ENCODE measurements at regions not wholly inside any gene's neighbourhood (a gene's known extent, or its start where the extent isn't known, plus 50 kb on each side); places are given as distances from the start of the nearest gene placed in this dataset.
"Not testable (repeated sequence)": the region's sequence is repeated elsewhere in the genome, so short reads cannot be mapped to it uniquely, and the experiment has no call there.

DNA sequence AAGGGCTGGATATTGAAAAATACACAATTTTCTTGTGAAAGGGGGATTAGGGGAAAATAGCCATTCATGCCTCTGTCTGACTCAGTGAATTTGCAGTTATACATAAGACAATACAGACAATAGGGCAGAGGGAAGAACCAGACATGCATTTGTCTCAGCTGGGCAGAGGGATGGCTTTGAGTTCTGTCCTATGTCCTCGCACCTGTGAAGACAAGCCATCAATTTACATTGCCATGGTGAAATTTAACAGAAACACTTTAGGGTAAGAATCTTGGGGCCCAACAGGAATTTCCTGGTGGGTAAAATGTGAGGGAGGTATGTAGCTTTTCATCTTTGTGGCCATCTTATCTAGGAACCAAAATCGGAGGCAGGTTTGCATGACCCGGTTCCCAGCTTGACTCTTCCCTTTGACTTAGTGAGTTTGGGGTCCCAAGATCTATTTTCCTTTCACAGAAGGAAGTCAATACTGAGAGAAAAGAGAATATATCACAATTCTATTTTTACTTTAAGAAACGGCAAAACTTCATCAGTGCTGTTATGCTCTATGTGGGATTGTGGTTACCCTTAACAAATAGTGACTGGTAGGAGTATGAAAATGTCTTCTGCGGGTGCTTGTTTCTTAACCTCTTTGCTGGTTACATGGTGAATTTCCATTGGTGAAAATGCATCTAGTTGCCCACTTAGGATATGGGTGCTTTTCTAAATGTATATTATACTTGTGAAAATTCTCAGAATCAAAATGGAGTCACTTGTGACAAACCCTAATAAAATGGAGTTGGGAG lies 221.8 kb downstream of the SPP2 start:
- no peak for DNase-seq

DNA sequence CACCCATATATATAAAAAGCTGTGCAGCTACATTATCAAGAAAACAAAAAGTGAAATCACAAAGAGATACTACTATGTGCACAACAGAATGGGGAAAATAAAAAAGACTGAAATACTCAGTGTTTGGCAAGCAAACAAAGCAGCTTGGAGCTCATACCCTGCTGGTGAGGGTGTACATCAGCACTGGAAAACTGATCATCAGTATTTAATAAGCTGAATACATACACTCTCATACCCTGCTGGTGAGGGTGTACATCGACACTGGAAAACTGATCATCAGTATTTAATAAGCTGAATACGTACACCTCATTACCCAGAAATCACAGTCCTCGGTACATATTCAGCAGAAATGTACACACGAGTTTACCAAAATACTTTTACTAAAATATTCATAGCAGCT lies 220.8 kb downstream of the SPP2 start:
- no peak for DNase-seq

DNA sequence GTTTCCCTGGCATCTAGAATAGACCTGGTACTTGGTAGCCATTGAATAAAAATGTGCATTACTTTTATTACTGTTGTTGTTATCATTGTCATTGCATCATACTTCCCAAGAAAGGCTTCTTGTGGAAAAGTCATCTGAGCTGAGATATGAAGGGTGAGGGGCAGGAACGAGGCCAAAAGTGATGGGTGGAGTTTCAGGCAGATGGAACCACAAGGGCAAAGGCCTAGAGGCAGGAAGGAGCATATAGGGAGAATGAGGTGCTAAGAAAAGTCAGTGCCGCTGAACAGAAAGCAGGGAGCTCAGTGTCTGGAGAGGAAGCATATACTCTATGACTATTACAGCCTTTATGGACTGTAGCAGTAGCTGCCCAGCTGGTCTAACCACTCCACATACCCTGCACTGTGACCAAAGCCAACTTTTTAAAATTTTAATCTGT lies 219.3 kb downstream of the SPP2 start:
- DNase-seq, result no peak

DNA sequence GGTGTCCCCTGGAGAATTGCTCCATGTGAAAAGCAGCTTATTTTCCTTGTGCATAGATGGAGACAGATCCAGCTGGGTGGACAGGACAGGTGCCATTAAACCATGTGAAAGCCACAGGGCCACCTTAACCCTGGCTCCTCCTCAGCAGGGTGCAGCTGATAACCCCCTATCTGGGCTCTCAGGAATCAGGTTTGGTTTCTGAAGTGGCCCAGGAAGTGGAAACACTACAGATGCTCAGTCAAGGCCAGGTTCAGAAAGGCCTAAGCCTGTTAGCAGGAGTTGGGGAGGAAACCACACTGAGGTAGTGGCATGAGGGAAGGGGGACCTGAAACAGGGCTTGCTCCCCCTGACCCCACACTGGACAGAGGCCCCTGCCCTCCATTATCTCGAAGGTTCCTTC lies 217.0 kb downstream of the SPP2 start:
- no peak for DNase-seq

DNA sequence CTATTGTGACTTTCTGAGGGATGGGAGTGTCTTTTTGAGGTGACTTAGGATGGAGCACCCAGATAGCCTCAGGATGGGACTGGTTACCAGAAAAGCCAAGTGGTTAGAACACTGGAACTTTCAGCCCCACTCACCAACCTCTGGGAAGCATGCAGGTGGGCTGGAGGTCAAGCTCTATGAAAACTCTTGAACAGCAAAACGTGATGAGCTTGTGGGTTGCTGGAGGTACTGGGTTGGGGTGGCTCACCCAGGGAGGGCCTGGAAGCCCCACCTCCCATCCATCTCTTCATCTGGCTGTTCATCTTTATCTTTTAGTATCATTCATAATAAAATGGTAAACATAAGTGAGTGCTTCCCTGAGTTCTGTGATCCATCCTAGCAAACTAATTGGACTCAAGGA lies 216.4 kb downstream of the SPP2 start:
- no peak for DNase-seq

DNA sequence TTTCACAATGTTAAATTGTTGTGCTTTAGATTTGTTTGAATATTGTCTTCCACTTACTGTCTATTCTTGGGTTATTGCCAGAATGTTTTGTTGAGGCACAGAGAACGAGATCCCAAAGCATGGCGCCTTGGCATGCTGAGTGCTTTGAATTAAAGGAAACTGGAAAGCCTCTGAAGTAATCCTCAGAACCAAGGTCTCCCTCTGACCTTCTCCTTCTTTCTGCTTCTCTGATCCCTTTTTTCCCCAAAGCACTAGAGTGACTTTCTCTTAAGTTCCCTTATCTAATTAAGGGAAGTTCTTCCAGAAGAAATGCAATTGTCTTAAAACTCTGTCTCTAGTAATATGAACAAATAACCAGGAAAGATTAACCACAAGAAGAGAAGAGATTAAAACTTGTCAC lies 214.7 kb downstream of the SPP2 start:
- DNase-seq, result no peak

DNA sequence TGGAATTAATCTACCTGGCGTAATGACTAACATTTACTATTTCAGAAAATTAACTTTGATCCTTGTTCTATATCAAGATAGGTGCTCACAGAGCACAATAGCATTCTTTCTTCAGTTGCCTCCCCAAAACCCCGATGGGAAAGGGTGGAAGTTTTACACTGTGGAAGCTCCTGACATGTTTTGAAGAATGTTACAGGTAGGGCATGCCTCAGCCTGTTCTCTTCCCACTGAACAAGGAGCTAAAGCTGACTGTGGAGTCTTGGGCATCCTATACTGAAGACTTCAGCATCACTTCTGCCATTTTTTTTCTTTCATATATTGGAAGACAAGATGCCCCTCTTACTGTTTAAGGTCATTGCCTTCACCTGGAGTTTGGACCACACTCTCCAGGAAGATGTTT lies 211.2 kb downstream of the SPP2 start:
- no peak for DNase-seq

DNA sequence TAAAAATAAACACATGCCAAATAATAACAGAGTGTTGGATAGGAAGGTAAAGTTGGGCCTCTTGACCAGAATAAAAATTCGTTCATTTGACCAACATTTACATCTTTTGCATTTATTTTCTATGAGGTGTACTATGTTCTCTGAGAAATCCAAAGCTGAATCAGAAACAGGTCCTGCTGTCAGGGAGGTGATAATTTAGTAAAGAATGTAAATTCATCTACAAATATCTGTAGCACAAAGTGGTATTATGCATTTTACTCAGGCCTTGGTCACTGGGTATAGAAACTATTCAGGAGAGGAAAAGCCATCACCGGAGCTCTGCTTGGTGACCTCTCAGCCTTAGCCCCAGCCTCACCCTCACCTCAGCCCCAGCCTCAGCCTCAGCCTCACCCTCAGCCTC lies 208.9 kb downstream of the SPP2 start:
- no peak for DNase-seq

DNA sequence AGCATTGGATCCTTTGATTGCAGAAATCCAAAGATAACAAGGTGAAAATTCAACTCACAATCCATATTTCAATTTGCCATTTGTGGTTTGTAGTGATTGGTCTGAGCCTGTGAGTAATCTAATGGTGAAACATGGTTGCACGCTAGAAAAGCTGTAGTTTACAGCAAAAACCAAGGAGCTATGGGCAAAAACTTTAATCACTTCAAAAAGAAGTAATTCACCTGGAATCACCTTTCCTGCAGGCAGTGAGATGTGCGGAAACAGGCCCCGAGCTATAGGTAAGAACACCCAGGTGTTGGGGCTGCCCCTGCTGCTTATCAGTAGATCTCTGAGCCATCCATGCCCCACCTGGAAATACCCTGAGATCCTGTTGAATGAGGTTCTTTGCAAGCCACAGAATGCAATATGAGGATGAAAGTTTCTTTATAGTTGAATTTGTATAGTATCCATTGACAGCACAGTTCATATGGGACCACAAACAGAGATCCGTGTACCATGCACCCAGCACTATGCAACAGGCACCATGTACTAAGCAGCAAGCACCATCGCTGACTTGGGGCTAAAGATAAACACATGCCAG lies 208.2 kb downstream of the SPP2 start:
- DNase-seq, result no peak

DNA sequence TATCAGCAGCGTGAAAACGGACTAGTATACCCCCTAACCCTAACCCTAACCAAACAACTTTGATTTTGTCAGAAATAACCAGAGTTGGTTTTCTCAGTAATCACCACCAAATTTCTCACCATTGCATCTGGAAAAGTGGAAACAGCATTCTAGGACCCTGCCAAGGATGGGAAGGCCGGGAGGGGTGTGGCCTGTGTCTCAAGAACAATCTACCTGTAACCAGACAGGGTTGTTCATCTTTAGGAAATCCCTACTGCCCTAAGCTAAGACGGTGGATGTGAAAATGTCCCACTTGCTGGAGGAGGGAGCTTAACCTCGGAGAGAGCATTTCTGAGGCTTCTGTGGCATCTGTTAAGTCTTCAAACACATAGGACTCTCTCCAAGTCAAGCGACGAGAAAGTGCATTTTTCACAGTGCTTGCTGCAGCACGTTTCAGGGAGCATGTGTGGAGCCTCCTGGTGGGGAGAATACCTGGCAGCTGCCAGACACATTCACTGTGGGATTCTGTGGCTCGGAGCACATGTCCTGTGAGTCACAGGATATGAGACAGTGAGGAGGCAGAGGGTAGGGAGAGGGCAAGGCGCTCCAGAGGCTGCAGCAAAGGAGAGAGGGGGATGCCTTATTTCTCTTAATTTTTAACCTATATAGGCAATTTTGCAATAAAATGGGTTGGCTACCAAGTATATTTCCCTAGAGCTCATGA lies 207.5 kb downstream of the SPP2 start:
- peak in 1 of 2 experiments; percentile 62 for DNase-seq

DNA sequence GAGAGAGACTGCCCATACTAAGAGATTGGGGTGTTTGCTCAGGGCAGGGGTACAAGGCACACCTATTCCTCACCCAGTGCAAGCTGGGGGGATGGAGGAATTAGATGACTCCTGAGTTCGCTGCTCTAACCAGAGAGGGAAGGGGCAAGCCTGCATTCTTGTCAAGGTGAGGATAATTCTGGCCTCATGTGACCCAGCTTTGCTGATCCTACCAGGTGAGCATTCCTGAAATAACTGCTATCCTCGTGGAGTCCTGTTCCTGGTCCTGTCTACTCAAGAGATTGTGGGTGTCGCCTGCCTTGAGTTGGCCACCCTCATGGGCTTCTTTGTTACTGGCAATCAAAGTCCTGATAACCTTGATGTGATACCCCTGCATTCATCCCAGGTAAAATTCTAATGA lies 206.0 kb downstream of the SPP2 start:
- no peak for DNase-seq

DNA sequence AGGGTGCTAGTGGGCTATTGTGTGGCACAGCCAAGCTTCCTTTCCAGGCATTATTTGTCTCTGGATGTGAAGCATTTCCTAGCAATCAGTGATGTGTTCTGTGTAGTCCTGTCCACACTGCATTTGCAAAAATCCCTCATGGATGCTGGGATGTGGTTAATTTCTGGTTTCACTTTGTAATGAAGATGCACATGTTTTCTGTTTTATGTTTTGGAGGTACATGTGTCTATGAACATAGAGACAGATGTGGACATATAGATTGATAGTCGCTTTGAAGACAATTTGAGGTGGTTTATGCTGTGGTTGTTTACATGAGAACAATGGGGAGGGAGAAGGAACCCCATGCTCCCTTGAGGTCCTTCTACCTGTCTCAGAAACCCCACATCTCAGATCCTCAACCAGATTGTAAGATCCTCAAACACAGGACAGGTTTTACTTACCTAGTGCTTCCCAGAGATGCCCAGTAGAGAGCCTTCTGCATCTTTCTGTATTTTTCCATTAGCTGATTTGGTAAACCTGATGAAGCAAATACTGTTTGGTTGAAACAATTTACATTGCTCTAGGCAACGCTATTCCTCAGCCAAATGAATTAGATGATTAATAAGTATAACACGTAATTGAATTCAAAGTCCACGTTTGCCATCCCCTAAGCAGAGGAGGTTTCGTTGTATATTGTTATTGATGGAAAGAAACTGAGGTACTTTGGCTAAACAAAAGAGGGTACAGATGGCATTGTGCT lies 204.4 kb downstream of the SPP2 start:
- no peak for DNase-seq

DNA sequence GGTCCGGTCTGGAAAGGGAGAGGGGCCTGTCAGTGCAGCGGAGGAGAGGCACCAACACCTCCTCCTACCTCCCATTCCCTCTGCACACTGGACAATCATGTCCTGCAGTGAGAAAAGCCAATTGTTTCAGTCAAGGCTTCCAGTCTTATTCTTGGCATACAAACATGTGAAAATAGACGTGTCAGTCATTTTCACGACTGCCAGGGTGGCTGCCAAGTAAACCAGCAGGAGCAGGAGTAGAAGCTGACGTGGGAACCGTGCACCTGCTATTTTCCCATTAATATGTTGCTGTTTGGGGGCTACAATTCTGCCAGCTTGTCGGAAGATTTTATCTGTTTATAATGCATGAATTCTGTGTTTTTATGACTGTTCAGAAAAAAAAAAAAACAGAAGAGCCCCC lies 202.3 kb downstream of the SPP2 start:
- DNase-seq, result peak in 1 of 2 experiments; percentile 6

DNA sequence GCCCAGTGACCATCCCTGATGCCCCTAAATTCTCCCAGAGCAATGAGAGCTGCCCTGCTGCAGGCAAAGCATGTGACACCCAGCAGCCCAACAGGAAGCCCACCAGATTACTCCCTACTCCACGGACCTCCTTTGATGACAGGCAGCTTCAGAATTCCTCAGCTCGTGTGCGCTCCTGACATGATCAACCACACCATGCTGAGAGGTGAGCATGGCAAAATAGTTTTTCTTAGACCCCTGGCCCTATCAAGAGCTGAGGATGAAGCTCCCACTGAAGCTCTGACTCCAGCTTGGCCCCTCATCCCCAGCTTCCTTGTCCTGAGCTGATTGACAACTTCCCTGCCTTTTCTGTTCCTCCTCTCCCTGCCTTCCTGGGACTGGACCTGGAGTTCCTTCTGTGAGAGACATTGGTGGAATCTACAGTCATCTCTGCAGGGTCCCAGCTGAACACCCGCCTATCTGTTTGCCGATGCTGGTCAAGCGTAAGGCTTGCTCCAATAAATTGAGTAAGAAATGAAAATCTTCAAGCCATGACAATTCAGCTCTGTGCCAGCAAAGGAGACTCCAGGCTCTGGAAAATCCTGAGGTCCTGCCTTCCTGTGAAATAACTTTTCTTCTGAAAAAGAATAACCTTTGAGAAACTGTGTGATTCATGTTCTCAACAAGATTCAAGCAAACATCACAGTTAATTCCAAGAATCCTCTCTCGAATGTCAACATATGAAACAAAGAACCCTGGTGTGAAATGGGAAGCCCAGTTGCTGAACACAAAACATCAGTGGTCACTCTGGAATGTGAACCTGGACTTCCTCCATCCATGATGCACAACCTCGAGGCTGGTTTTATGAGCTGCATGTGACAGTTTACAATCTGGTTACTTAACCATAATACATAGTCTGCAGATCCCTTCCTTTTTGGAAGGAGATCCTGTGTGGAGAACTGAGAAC lies 201.1 kb downstream of the SPP2 start:
- DNase-seq, result no peak

DNA sequence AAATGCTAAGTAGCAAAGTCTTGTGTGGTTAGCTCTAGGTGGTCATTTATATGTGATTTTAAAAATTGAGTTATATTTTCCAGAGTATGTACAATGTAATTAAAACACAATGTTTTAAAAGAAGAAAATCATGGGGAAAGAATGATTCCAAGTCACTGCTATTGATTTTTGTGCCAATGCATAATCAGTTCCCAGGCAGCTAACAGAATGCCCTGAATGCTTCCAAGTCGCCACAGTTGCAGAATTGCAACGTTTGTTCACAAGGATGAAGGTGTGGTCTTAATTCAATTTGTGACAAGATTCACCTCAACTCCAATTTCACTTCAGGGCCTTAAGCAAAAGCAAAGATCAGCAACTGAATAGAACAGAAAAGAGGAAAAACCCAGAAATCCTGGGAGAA lies 200.4 kb downstream of the SPP2 start:
- no peak for DNase-seq

DNA sequence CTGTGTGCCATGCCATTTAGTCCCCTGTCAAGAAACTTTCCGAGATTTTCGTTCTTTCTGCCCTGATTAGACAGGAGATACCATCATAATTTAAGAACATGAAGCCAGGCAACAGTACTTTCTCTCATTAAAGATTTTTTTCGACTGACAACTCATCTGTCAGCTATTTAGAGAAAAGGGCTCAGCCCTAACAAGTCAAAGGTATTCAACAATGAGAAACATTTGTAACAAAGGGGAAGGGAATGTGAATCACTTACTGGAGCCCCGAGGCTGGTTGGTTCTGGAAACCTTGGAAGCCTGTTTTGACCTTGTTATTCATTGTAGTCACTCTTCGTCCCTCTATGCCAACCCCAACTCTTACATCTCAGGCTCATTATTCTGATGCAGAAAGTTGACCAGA lies 199.4 kb downstream of the SPP2 start:
- DNase-seq, result no peak

DNA sequence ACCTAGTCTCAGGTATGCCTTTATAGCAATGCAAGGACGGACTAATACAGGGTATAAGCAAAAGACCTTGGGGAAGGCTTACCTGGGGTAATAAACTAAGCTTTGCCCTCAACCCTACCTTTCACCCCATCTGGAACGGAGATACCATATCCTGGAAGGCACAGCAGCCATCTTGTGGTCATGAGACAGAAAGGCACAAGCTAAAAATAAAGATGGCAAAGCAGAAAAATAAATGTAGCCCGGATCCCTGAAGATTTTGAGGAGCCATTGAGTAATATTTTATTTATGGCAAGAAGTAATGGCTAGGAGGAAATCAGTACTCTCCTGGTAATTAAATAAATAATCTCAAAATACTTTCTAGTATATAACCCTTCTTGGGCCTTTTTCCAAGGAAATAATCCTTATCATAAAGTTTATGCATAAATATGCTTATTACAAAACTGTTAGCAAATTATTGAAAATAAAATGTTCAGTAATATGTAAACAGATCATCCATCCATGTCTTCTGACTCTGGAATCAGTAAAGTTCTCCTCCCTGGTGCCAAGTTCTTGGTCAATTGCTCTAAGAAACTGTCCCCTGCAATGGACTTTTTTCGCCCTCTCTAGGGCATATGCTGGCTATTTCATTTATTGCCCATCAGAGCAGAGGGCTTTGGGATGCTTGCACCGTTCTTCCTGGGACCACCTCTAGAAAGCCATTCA lies 198.7 kb downstream of the SPP2 start:
- DNase-seq, result no peak

DNA sequence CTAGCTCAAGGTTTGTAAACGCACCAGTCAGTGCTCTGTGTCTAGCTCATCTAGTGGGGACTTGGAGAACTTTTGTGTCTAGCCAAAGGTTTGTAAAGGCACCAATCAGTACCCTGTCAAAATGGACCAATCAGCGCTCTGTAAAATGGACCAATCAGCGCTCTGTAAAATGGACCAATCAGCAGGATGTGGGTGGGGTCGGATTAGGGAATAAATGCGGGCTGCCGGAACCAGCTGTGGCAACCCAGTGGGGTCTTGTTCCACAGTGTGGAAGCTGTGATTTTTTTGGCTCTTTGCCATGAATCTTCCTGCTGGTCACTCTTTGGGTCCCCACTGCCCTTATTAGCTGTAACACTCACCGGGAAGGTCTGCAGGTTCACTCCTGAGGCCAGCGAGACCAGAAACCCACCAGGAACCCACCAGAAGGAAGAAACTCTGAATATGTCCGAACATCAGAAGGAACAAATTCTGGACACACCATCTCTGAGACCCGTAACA lies 197.8 kb downstream of the SPP2 start:
- DNase-seq, result not testable (repeated sequence)

DNA sequence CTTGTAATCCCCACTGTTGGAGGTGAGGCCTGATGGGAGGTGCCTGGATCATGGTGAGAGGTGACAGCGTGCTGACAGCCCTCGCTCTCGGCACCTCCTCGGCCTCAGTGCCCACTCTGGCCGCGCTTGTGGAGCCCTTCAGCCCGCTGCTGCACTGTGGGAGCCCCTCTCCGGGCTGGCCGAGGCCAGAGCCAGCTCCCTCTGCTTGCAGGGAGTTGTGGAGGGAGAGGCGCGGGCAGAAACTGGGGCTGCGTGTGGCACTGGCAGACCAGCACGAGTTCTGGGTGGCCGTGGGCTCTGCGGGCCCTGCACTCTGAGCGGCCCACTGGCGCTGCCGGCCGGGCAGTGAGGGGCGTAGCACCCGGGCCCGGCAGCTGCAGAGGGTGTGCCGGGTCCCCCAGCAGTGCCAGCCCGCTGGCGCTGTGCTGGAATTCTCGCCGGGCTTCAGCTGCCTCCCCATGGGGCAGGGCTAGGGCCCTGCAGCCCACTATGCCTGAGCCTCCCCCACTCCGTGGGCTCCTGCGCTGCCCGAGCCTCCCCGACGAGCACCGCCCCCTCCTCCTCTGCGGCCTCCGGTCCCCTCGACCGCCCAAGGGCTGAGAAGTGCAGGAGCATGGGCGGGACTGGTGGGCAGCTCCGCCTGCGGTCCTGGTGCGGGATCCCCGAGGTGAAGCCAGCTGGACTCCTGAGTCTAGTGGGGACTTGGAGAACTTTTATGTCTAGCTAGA lies 197.1 kb downstream of the SPP2 start:
- no peak for DNase-seq

DNA sequence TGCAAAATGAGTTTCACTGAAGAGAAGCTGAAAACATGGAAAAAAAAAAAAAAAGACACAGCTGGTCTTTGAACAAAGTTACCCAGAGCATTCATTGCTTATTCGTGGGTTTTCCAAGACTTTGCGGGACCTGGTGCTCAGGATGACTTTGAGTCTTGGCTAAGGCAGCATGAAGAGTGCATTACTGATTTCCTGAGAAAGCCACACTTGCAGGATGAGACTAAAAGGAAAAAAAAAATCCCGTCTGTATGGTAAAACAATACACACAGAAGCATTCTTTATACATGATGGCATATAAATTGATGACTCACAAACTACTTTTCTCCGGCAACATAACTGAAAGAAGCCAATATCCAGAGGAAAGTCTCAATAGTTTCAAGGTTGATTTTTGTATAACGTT lies 195.4 kb downstream of the SPP2 start:
- no peak for DNase-seq
